NOMO-1 (cell line): ENCODE measurements at regions not wholly inside any gene's neighbourhood (a gene's known extent, or its start where the extent isn't known, plus 50 kb on each side); places are given as distances from the start of the nearest gene placed in this dataset.
"Not testable (repeated sequence)": the region's sequence is repeated elsewhere in the genome, so short reads cannot be mapped to it uniquely, and the experiment has no call there.

Source experiments
- DNase-seq, 2 experiments: peaks; one replicate each; lab custom pipeline; 2025; ENCODE audit not compliant: unreplicated experiment in 2 of 2; lab: John Stamatoyannopoulos, UW

DNA sequence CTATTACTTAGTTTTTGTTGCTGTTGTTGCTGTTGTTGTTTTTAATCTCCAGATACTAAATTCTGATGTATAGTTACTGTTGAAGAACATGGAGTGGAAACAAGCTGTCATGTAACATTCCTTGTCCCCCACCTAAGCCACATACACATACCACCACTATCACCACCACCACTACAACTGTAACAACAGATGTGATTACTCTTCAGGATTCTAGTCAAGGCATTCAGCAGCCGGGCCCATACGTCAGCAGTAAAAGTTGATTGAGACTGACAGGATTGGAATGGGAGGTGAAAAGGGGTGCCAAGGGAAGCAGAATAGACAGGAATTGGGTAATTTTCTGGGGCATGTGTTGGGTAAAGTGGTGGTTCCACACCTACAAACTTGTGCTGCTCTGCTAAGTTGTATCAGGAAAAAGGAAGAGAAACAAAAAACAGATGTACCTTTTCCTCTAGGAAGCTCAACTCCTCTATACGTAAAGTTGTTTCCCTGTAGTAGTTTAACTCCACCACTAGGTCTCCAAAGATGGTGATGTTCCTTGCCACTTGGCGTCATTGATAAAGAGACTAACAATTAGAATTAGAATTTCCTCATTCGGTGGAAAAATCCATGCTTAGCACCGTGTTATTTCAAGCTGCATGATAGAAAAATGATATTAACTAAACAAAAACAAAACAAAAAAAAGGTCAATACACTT, 138.6 kb downstream of the ARRDC3 start:
- no peak for DNase-seq

DNA sequence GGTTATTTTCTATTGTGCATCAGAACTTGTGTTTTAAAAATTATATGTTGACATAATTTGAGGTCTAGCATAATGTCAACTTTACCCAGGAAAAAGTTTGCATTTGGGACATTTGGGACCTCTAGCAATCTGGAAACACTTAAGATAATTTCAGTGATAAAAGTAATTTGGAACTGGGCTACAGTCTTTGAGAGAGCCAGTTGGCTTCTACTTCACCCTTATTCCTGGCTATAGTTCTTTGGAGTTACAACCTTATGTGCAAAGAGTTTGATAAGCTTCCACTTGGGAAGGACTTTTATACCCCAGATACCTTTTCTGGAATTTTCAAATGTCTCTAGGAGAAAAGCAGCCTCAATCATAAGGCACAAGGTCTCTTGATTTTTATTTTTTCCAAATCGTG, 139.3 kb downstream of the ARRDC3 start:
- no peak for DNase-seq

DNA sequence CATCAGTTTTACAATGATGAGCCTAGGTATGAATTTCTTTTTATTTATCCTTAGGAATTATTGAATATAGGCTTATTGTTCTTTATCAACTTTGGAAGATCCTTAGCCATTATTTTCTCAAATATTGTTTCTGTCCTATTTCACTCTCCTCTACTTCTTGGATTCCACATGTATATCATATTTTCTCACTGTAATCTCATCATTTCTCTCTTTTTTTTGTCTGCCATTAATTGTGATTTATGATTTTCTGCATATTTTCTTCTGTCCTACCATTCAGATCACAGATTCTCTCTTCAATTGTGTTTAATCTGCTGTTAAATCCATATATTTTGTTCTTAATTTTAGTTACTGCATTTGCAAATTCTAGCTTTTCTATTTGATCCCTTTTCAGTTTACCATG, 139.8 kb downstream of the ARRDC3 start:
- DNase-seq: no peak

DNA sequence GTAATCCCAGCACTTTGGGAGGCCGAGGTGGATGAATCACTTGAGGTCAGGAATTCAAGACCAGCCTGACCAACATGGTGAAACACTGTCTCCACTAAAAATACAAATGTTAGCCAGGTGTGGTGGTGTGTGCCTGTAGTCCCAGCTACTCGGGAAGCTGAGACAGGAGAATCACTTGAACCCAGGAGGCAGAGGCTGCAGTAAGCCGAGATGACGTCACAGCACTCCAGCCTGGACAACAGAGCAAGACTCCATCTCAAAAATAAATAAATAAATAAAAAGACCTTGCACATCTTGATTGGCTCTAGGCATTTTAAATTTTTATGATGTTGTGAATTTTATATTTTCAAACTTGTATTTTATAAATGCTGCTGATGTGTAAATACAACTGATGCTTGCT, 141.7 kb downstream of the ARRDC3 start:
- not testable (repeated sequence) for DNase-seq

DNA sequence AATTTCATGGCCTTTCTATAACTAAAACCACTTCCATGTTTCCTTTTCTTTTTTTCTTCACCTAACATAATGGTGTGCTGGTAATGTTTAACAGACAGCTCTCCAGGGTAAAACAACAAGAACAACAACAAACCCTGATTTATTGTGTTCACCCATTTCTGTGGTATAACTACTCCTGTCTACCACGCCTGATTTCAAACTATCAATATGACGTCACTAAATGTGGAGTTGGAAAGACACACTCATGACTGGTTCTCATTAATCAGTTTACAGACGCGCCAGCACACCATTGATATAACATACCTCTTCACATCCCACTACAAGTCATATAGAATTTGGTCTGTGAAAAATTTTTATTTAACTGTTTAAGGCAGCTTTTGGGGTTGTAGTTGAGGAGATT, 142.9 kb downstream of the ARRDC3 start:
- DNase-seq: no peak

DNA sequence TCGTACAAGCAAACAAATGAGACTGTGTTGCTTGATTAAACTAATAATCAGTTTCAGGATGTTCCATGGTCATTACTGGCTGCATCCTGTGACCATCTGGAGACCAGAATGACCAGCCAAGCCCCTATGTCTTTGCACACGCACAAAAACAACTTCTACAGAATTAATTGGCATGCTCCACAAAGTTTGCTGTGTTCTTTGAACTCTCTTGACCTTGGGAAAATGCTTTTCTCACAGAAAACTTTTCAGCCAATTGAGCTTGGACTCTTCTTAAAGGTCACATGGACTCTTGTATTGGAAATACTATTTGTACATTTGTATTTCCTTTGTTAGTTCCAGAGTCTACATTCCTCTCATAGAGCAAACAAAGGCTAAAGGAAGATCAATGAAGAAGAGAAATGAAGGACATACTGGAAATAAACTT, 147.8 kb downstream of the ARRDC3 start:
- no peak for DNase-seq

DNA sequence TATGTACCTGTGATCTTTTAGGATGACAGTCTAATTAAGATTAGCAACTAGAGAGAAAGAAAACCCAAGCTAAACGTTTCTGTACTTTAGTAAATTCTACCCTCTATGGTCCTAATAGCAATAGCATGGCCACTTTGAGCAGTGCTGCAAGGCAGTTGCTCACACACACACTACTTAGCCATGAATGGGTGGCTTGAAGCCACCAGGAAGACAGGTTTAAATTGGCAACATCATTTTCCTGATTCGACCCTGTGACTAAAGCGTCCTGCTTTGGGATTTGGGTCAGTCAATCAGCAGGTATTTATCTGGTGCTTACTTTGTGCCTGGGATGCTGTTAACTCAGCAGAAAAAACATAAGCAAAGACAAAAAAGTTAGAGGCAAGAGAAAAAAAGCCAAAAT, 150.6 kb downstream of the ARRDC3 start:
- no peak for DNase-seq

DNA sequence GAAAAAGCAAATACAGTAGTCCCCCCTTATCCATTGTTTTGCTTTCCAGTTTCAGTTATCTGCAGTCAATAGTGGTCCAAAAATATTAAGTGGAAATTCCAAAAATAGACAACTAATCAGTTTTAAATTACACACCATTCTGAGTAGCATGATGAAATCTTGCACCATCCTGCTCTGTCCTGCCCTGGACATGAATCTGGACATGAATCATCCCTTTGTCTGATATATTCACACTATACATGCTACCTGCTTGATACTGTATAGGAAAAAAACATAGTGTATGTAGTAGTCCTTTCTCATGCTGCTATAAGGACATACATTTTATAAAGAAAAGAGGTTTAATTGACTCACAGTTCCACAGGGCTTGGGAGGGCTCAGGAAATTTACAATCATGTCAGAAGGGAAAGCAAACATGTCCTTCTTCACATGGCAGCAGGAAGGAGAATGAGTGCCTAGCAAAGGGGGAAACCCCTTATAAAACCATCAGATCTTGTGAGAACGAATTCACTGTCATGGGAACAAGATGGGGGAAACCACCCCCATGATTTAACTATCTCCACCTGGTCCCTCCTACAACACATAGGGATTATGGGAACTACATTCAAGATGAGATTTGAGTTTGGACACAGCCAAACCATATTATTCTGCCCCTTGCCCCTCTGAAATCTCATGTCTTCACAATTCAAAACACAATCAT, 153.9 kb downstream of the ARRDC3 start:
- no peak for DNase-seq

DNA sequence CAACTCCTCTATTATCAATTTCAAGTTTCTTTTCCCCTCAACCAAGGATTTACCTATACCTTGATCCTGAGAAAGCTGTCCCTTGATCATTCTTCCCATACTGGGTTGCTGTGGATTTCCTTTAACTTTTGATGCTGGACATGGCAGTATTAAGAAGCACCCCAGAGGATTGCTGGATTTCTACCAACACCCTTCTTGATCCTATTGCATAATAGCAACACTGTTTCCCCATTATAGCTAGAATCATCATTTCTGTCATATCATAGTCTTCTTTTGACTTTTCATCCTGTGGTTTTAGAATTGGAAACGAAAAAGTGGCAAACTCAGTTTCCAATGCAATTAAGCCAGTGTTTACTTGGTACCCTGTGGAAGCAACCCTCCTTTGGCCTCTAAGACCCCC, 154.9 kb downstream of the ARRDC3 start:
- no peak for DNase-seq

DNA sequence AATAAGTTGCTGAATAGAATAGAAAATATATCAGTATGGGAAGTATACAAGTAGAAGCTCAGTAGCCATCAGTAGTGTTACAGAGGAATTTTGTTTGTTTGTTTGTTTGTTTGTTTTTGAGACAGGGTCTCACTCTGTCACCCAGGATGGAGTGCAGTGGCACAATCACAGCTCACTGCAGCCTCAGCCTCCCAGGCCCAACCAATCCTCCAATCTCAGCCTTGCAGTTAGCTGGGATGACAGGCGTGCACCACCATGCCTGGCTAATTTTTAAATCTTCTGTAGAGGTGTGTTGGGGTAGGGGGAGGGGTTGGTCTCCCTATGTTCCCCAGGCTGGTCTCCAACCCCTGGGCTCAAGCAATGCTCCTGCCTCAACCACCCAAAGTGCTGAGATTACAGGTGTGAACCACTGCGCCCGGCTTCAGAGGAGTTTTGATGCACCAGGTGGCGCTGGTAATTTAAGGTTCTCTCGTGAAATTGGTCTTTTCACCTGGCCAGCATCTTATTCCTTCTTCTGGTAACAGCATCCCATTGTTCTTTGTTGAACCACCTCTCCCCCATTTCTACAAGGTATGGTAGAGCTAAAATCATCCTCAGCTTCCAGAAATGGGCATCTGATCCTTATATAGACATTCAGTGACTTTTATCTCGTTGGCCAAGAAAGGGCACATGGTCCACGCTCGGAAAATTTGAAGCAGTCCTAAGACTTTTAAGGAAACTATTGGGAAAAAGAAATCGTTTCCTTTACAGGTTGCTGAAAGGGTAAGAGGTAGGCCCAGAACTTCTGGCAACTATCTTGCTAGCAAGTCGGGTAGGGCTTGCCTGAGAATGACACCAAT, 157.1 kb downstream of the ARRDC3 start:
- no peak for DNase-seq

DNA sequence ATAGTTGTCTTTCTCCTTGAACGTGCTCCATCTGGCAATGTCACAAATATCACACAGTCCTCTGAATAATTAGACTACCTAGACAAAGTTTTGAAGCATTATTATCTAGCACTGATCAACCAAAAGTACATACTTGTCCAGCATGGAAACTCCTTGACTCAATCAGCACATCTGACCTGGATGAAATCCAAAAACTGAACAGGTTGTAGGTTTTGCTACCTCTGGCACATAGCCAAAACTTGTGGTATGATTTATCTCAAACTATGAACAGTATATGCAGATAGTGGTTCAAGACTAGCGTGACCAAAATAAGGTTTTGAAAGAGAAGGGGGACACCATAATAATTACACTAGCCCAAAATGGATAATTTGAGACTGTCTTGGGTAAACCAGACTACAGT, 158.1 kb downstream of the ARRDC3 start:
- DNase-seq: no peak

DNA sequence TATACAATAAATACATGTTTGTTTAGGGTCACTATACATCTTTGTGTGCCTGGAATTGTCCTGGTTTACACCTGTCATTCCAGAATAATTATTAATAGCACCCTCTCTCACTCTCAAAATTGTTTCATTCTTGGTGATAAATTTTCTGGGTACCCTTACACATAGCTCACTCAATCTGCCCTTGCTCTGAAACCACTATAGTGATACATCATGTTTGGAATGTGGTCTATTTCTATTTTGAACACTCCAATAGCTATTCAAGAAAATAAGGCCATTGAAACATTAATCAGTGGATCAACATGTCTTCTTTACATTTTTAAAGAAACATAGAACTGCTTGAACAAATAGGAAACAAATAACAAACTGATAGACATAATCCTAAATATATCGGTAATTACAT, 158.7 kb downstream of the ARRDC3 start:
- no peak for DNase-seq

DNA sequence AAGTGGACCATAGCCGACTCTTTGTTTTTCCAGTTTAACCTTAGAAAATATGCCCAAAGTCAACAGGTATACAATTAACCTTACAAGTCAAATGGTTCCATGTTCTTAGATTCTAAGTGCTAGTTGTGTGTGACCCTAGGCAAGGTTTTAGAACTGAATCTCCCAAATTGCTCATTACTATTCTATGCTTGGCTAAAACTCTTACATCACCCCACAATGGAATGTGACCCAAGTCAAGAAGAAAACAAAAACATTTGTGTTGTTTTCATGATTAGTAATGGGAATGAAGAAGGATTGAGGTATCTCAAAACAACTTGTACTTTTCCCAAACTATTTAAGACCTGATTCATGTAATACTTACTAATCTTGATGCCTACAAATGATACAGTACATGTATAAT, 159.2 kb downstream of the ARRDC3 start:
- no peak for DNase-seq

DNA sequence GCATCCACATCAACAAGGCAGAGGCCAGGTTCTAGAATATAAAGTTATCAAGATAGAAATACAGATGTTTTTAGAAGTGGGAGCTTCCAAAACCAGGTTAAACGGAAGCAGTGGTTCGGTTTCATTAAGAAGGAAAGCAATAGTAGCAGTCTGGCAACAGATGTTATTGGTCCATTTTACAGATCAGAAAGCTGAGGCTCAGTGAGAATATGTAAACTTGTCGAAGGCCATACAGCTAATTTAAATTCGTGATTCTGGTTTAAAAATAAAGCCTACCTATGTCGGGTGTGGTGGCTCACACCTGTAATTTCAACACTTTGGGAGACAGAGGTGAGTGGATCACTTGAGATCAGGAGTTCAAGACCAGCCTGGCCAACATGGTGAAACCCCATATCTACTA, 160.6 kb downstream of the ARRDC3 start:
- DNase-seq: no peak

DNA sequence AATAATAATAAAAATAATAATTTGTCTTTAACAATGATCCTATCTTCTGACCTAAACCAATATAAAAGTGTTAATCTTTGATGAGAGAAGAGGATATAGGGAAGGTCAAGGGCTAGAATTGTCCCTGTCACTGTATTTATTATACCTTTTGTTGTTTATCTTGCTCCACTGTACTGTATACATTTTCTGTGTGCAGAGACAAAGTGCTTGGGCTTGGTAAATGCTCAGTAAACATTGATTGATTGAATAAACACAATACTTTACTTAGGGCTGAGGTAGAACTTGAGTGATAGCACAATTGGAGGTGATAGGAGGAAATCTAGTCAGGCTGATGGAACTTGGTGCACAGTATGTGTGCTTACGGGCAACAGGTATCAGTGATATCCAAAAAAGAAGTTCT, 161.2 kb downstream of the ARRDC3 start:
- no peak for DNase-seq

DNA sequence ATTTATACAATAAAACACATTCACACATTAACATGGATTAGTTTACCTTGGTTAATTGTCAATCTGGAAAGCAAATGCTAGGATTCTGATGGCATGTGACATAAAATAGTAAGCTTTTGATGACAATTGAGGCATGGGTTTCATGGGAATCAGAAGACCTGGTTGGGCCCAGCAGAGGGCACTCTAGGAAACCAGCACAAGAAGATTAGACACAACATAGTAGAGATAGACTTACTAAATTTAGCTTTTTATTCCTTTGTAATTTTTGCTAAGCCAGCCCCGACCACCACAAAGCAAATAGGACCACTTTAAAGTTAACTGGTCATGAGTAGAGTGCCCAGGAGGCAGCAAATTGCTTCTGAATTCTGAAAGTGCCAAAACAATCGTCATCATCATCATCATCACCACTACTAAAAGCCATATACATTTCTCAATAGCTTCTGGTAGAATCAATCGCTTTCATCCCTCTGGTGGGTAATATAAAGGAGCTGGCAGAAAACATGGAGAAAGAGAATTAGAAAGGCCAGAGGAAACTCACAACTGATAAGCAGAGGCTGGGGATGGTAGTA, 163.2 kb downstream of the ARRDC3 start:
- DNase-seq: no peak

DNA sequence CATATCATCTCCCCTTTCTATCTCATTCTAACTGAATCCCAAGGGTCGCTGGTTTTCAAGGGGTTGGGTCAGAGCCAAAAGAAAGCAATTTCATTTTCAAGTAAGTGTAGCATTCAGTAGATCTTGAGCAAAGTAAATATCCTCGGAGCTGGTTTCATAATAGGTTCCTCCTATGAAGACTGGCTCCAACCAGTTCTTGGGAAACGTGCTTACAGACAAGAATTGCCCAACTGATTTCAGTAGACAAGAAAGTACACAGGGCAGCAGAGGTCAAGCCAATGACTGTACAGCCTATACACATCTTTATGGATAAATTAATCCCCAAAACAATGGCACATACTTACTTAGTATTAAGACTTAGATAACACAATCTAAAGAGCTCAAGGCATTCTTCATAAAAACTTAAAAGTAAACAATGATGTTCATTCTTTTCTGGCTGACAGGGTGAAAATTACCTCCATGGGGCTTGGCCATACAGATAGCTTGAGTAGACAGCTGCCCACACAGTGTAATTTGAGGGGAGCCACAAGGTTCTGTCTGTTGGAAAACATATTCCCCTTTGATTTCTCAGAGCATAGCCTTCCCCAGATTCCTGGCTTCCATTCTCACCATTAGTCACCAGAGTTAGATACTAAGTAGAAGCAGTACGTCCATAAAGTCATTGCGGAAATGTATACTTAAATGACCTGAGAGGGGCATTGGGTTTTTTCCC, 163.9 kb downstream of the ARRDC3 start:
- DNase-seq: peak; percentile 80 to 96

DNA sequence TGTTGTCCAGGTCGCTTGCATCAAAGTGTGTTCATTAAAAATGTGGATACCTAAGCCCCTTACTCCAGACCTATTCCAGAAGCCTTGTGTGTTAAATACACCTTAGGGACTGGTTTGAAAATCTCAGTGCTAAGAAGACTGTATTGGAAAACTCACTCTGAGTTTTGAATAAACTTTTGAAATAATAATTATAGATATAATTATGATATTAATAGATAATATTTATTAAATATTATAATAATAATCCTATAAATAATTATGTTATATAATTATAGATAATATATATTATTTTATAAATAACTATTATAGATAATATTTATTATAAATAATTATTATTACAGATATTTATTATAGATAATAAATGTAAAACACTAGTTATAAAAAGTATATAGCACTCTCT, 165.3 kb downstream of the ARRDC3 start:
- no peak for DNase-seq

DNA sequence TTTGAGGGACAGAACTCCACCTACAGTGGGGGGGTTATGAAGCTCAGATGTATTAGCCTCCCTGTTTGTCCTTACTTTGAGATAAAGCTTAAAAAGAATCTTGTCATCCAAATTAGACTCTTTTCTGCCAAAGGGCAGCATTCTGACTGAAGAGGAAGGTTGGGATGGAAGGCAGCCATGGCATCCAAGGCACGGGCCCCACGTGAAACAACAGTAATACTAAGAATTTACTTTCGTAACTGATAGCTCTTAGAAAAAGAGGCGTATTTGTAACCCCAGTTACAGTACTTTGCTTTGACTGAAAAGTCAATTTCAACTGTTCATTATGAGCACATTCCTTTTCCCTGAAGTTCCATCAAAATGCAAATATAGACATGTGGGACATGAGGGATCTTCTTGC, 168.5 kb downstream of the ARRDC3 start:
- DNase-seq: no peak
